Thyroid gland (tissue), 4 donors: ENCODE measurements at regions not wholly inside any gene's neighbourhood (a gene's known extent, or its start where the extent isn't known, plus 50 kb on each side); places are given as distances from the start of the nearest gene placed in this dataset.

Experiments used
- POLR2A ChIP-seq, 2 donors: fragments of 450-650 bp; IDR thresholded peaks; one replicate each; pipeline ENCODE4 v1.6.1; 2017; ENCODE audit warnings: antibody characterized with exemption in 2 of 2, mild to moderate bottlenecking in 2 of 2, moderate library complexity in 1 of 2
- TF ChIP-seq, protein P1 (sequence below), 6 experiments: fragments of 200-600 bp in 3 of 6; fragments of 450-650 bp in 3 of 6; sonication (generic) in 3 of 6; IDR thresholded peaks; one replicate each; pipeline ENCODE4 v1.5.1; 2016 to 2019; ENCODE audit warnings: antibody characterized with exemption in 6 of 6, mild to moderate bottlenecking in 2 of 6, inconsistent platforms in 1 of 6, moderate library complexity in 1 of 6

DNA sequence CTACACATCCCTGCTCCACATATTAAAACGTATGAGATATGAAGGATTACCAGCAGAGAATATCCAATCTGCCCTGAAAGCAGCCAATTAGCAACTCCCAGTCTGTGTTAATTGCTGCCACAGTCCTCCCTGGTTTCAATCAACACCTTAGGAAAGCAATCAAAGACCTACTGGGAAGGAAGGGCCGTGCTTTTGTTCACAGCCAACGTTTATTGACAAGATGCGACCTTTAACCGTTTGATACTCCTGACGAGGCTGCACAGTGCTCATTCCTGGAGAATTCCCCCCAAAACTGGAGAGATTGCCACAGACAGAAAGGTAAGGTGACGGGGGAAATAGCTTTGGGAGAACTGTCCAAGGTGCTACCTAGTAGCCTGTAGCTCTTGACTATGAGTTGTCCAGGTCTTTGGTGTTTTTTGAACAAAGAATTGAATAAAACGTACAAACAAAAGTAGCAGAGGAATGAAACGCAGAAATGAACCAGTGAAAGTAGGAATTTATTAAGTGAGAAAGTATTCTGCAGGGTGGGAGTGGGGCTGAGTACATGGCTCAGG is 596.5 kb downstream of the NLGN4X start:
- TF ChIP-seq, protein P1, sequence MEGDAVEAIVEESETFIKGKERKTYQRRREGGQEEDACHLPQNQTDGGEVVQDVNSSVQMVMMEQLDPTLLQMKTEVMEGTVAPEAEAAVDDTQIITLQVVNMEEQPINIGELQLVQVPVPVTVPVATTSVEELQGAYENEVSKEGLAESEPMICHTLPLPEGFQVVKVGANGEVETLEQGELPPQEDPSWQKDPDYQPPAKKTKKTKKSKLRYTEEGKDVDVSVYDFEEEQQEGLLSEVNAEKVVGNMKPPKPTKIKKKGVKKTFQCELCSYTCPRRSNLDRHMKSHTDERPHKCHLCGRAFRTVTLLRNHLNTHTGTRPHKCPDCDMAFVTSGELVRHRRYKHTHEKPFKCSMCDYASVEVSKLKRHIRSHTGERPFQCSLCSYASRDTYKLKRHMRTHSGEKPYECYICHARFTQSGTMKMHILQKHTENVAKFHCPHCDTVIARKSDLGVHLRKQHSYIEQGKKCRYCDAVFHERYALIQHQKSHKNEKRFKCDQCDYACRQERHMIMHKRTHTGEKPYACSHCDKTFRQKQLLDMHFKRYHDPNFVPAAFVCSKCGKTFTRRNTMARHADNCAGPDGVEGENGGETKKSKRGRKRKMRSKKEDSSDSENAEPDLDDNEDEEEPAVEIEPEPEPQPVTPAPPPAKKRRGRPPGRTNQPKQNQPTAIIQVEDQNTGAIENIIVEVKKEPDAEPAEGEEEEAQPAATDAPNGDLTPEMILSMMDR (IDR thresholded peaks at IDR 0.05): no peak
- TF ChIP-seq POLR2A (IDR thresholded peaks at IDR 0.05): no peak
